GM12874 (cell line): ENCODE measurements at regions not wholly inside any gene's neighbourhood (a gene's known extent, or its start where the extent isn't known, plus 50 kb on each side); places are given as distances from the start of the nearest gene placed in this dataset.

ENCODE experiments used
- CTCF ChIP-seq: IDR thresholded peaks from 2 replicates; pipeline ENCODE4 v1.5.1; 2011; ENCODE audit warnings: low read depth, mild to moderate bottlenecking, control low read depth, low read length, moderate library complexity; ENCODE audit not compliant: insufficient read depth

- TF ChIP-seq CTCF = no peak
Observed at GRCh38 chr2:10513201-10513600, 65.1 kb upstream of the ODC1 start.

DNA sequence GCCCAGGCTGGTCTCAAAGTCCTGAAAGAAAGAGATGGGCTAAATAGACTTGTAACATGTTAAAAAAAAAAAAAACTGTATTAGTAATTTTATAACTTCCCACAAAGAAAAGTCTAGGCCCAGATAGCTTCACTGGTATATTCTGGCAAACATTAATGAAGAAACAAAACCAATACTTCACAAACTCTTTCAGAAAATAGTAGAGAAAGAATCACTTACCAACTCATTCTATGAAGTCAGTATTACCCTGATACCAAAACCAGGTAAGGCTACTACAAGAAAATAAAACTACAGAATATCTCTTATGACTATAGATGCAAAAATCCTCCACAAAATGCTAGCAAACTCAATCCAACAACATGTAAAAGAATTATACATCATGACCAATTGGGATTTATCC is 59.9 kb upstream of the ODC1 start:
- no peak for TF ChIP-seq CTCF

DNA sequence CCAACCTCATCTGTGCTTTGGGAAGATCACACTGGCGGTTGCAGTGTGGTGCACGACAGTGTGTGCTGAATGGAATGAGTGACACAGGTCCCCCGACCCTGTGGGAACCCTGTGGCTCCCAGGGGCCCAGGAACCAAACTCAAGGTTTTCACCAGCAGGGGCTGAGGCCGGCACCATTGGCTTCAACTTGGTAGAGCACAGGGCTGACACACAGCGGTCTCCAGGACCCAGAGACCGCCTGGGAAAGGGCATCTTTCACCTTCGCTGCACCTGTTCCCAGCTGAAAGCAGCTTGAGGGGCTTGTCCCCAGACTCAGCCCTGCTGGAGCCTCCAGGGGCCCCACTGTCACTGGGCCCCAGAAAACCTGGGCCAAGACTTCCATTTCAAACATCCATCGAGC is 59.0 kb upstream of the ODC1 start:
- TF ChIP-seq CTCF = no peak

- TF ChIP-seq CTCF = no peak
Observed at GRCh38 chr2:10504994-10505820, 57.1 kb upstream of the ODC1 start.

DNA sequence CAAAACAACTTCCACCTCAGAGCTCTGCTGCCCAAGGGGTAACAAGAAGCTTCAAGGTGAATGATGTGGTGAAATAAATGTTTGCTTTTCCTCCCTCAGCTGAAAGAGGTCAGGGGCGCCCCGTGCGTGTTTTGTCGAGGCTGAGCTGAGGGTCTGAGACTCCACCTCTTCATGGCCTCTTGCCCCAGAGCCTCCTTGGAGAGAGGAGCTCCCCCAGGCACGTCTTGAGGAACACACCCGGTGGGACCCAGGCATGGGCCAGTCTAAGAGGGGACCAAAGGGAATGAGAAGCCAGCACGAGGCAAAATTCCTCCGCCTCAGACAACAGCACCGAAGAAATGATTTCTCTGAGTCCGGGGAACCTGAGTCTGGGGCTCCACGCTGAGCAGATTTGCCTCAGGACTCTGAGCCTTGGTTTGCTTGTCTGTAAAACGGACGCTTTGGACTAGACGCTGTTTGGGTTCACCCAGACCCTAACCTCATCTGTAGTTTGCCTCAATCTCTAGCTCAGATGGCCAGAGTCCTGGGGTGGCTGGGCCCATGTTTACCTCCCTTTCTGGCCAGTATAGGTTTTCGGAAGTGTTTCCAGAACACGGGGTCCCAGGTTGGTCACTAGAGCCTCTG is 56.4 kb upstream of the ODC1 start:
- no peak for TF ChIP-seq CTCF

DNA sequence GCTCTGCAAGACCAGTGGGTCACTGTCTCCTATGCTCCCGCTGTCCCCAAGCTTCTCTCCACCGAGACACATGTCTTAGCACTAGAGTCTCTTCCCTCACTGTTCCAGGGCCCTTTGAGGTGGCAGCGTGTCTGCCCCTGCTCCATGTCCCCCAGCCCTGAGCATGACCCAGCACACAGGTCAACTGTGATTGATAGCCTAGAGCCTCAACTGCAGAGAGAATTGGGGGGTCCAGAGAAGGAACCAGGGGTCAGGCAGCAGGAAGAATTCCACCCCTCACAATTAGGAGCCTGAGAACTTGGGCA is 54.6 kb upstream of the ODC1 start:
- TF ChIP-seq CTCF = no peak

DNA sequence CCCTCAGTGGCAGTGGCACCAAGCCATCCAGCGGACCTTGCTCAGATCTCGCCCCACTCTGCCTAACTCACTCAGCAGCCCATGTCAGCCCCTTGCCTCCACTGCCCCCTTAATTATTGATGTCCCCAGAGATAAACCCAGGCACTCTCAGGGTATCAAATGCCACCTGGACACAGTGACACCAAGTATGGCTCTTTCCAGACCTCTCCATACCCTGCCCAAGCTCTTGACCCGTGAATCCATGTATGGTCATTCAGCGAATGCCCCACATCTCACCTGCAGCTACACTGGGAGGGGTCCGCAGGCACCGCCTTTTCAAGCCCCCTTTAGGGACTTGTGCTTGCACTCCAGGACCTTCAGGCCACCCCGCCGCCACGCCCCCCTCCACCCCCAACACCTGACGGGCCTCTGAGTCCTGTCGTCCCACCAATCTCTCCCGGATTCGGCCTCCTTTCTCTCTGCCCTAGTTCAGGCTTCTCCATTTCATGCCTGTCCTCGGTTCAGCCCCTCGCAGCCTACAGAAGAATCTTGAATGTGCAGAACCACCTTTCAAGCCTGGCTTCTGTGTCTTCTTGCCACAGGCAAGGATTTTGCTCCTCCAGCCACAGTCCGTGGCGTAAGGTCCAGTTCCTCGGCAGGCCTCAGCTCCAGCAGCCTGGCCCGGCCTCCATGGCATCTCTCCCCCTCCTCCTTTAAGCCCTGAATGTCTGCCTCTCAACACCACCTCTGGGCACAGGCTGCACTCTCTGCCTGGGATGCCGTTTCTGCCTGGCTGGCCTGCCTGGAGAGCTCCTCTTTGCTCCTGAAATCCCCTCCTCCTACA is 54.1 kb upstream of the ODC1 start:
- no peak for TF ChIP-seq CTCF
